H1 (cell line): ENCODE measurements at regions not wholly inside any gene's neighbourhood (a gene's known extent, or its start where the extent isn't known, plus 50 kb on each side); places are given as distances from the start of the nearest gene placed in this dataset.

ENCODE experiments used
- CTCF ChIA-PET: fragments of 300-600 bp; sonication (Branson Sonifier 250); formaldehyde crosslinking; loops from one replicate; lab custom pipeline; 2021; ENCODE audit not compliant: partially characterized antibody; lab: Charles Lee
- POLR2A ChIA-PET: fragments of 300-600 bp; sonication (Branson Sonifier 250); formaldehyde crosslinking; loops from one replicate; lab custom pipeline; 2021; ENCODE audit warnings: inconsistent platforms; ENCODE audit not compliant: partially characterized antibody; lab: Charles Lee
- DNase-seq, 2 experiments: peaks; one replicate each; pipeline versions ENCODE4 v3.0.0 to v3.0.0-alpha.2; 2010 to 2022; ENCODE audit warnings: low spot score in 2 of 2, low read depth in 1 of 2, mixed read lengths in 1 of 2
- FAIRE-seq: peaks from 2 replicates; lab custom pipeline; 2011; peaks lifted over from hg19 to GRCh38; lab: Jason Lieb, UNC
- H2AFZ ChIP-seq: 2 replicates; pipeline ENCODE4 v1.8.1; 2012; ENCODE audit warnings: low read length, inconsistent platforms
- H2AK5ac ChIP-seq: 2 replicates; pipeline ENCODE4 v1.6.1; 2013; ENCODE audit warnings: low read depth, low read length
- H2BK120ac ChIP-seq: replicated peaks from 2 replicates; pipeline ENCODE3; 2013; ENCODE audit warnings: low read depth, low read length, inconsistent platforms
- H2BK12ac ChIP-seq: 2 replicates; pipeline ENCODE4 v1.6.1; 2013; ENCODE audit warnings: low read depth, low read length
- H2BK15ac ChIP-seq: 2 replicates; pipeline ENCODE4 v1.6.1; 2013; ENCODE audit warnings: low read length
- H2BK20ac ChIP-seq: 2 replicates; pipeline ENCODE4 v1.6.1; 2013; ENCODE audit warnings: low read length
- H2BK5ac ChIP-seq: 2 replicates; pipeline ENCODE4 v1.6.1; 2013; ENCODE audit warnings: low read depth, low read length
- H3K14ac ChIP-seq: 2 replicates; pipeline ENCODE4 v1.6.1; 2013; ENCODE audit warnings: inconsistent platforms; ENCODE audit not compliant: insufficient read length
- H3K18ac ChIP-seq: 2 replicates; pipeline ENCODE4 v1.6.1; 2013; ENCODE audit warnings: low read length; ENCODE audit errors: extremely low read depth
- H3K23ac ChIP-seq: 2 replicates; pipeline ENCODE4 v1.6.1; 2013; ENCODE audit warnings: inconsistent platforms; ENCODE audit not compliant: insufficient read length
- H3K23me2 ChIP-seq: 2 replicates; pipeline ENCODE4 v1.6.1; 2013; ENCODE audit warnings: low read depth, low read length
- H3K27ac ChIP-seq: 2 replicates; pipeline ENCODE4 v1.6.1; 2011; ENCODE audit warnings: low read depth, low read length, inconsistent platforms
- H3K27me3 ChIP-seq, 4 experiments: replicated peaks in 1 of 4; 1 replicate in 1 of 4; 2 replicates in 3 of 4; pipeline versions ENCODE4 v1.6.1 to v1.8.1; 2011 to 2013; ENCODE audit warnings: low read length in 3 of 4, mild to moderate bottlenecking in 3 of 4, inconsistent platforms in 2 of 4, mixed read lengths in 2 of 4, moderate library complexity in 1 of 4; ENCODE audit not compliant: control insufficient read depth in 3 of 4, insufficient read depth in 3 of 4; ENCODE audit errors: extremely low read depth in 1 of 4
- H3K36me3 ChIP-seq, 4 experiments: 2 replicates each; pipeline versions ENCODE4 v1.6.1 to v1.8.1; 2011 to 2013; ENCODE audit warnings: mild to moderate bottlenecking in 4 of 4, low read length in 3 of 4, moderate library complexity in 2 of 4, control low read depth in 1 of 4, inconsistent platforms in 1 of 4; ENCODE audit not compliant: insufficient read depth in 4 of 4, control insufficient read depth in 2 of 4
- H3K4ac ChIP-seq: replicated peaks from 2 replicates; pipeline ENCODE3; 2013; ENCODE audit warnings: low read length, low read depth, mixed read lengths, inconsistent platforms; ENCODE audit not compliant: insufficient read length
- H3K4me1 ChIP-seq, 4 experiments: replicated peaks in 1 of 4; 1 replicate in 1 of 4; 2 replicates in 3 of 4; pipeline versions ENCODE4 v1.6.1 to v1.8.1; 2011 to 2013; ENCODE audit warnings: low read length in 3 of 4, inconsistent platforms in 2 of 4, mixed read lengths in 1 of 4; ENCODE audit not compliant: insufficient read depth in 4 of 4, control insufficient read depth in 3 of 4
- H3K4me2 ChIP-seq, 2 experiments: 2 replicates each; pipeline versions ENCODE4 v1.6.1 to v1.8.1; 2011 to 2013; ENCODE audit warnings: low read depth in 2 of 2, low read length in 2 of 2, control low read depth in 1 of 2, inconsistent platforms in 1 of 2, mild to moderate bottlenecking in 1 of 2; ENCODE audit not compliant: insufficient read depth in 1 of 2
- H3K4me3 ChIP-seq, 4 experiments: fragments of 200-600, 300-600 bp in 1 of 4; sonication (generic), shearing (Covaris generic), sonication (Bioruptor Twin) in 1 of 4; 2 replicates each; pipeline versions ENCODE4 v1.5.1 to v1.8.1; 2011 to 2016; ENCODE audit warnings: low read length in 4 of 4, low read depth in 3 of 4, control low read depth in 2 of 4, inconsistent platforms in 2 of 4, mild to moderate bottlenecking in 2 of 4, mixed read lengths in 1 of 4, moderate library complexity in 1 of 4; ENCODE audit not compliant: insufficient read depth in 2 of 4; ENCODE audit errors: extremely low read depth in 1 of 4
- H3K56ac ChIP-seq: replicated peaks from 2 replicates; pipeline ENCODE3; 2013; ENCODE audit warnings: low read depth, mild to moderate bottlenecking, mixed read lengths, low read length, inconsistent platforms; ENCODE audit not compliant: insufficient read length
- H3K79me1 ChIP-seq: 2 replicates; pipeline ENCODE4 v1.6.1; 2013; ENCODE audit warnings: low read depth, low read length, control low read depth
- H3K79me2 ChIP-seq, 2 experiments: 2 replicates each; pipeline versions ENCODE4 v1.6.1 to v1.8.1; 2012 to 2013; ENCODE audit warnings: low read length in 2 of 2, mild to moderate bottlenecking in 2 of 2, inconsistent platforms in 1 of 2; ENCODE audit not compliant: insufficient read depth in 2 of 2, control insufficient read depth in 1 of 2
- H3K9ac ChIP-seq, 4 experiments: replicated peaks in 1 of 4; 1 replicate in 1 of 4; 2 replicates in 3 of 4; pipeline versions ENCODE4 v1.6.1 to v1.8.1; 2011 to 2013; ENCODE audit warnings: low read depth in 3 of 4, low read length in 3 of 4, control low read depth in 2 of 4, mild to moderate bottlenecking in 2 of 4, moderate library complexity in 2 of 4, inconsistent platforms in 1 of 4; ENCODE audit errors: extremely low read depth in 1 of 4
- H3K9me3 ChIP-seq, 2 experiments: 2 replicates each; pipeline versions ENCODE4 v1.6.1 to v1.8.1; 2012 to 2013; ENCODE audit warnings: mild to moderate bottlenecking in 2 of 2, moderate library complexity in 2 of 2, control low read depth in 1 of 2, inconsistent platforms in 1 of 2, low read depth in 1 of 2, low read length in 1 of 2, mixed read lengths in 1 of 2; ENCODE audit not compliant: insufficient read depth in 2 of 2
- H4K20me1 ChIP-seq, 2 experiments: replicated peaks in 1 of 2; 2 replicates each; pipeline versions ENCODE3 to v1.8.1; 2011 to 2013; ENCODE audit warnings: inconsistent platforms in 2 of 2, low read length in 2 of 2, mild to moderate bottlenecking in 1 of 2; ENCODE audit not compliant: insufficient read depth in 2 of 2, control insufficient read depth in 1 of 2
- H4K5ac ChIP-seq: 2 replicates; pipeline ENCODE4 v1.6.1; 2013; ENCODE audit warnings: low read length, low read depth, mixed read lengths, inconsistent platforms; ENCODE audit not compliant: insufficient read length
- H4K8ac ChIP-seq: 2 replicates; pipeline ENCODE4 v1.8.0; 2013; ENCODE audit warnings: mild to moderate bottlenecking, moderate library complexity, low read length, inconsistent platforms; ENCODE audit not compliant: insufficient read depth; ENCODE audit errors: extremely low read depth
- H4K91ac ChIP-seq: replicated peaks from 2 replicates; pipeline ENCODE3; 2013; ENCODE audit warnings: low read length, mixed read lengths, inconsistent platforms; ENCODE audit not compliant: insufficient read length
- ASH2L ChIP-seq: fragments of 200-600, 300-600 bp; sonication (generic); IDR thresholded peaks from one replicate; pipeline ENCODE4 v1.7.1; 2017; ENCODE audit warnings: low read length
- NANOG ChIP-seq: IDR thresholded peaks from 2 replicates; pipeline ENCODE4 v1.6.1; 2011; ENCODE audit warnings: low read length, low read depth, mild to moderate bottlenecking, inconsistent platforms; ENCODE audit not compliant: insufficient read depth, poor library complexity, severe bottlenecking
- SIN3A ChIP-seq, 2 experiments: IDR thresholded peaks in 1 of 2; conservative IDR thresholded peaks in 1 of 2; 2 replicates each; pipeline ENCODE4 v1.6.1; 2011 to 2012; ENCODE audit warnings: low read length in 2 of 2, improper control_type of control experiment in 1 of 2, low read depth in 1 of 2, mild to moderate bottlenecking in 1 of 2
- SP1 ChIP-seq: IDR thresholded peaks from 2 replicates; pipeline ENCODE4 v1.6.1; 2011; ENCODE audit warnings: low read depth, low read length
- TEAD4 ChIP-seq: IDR thresholded peaks from 2 replicates; pipeline ENCODE4 v1.6.1; 2012; ENCODE audit warnings: low read depth, low read length, inconsistent platforms, mixed read lengths
- WGBS, 2 experiments: shearing (Covaris generic) in 1 of 2; methylation state at CpG; one replicate each; pipeline versions ENCODE4 v1.1.6 to v1.1.7; 2013 to 2015; ENCODE audit warnings: low lambda C conversion rate in 2 of 2, mixed read lengths in 2 of 2, inconsistent platforms in 1 of 2, low coverage in 1 of 2, missing lambda C conversion rate in 1 of 2; ENCODE audit not compliant: insufficient replicate concordance in 2 of 2, insufficient coverage in 1 of 2, insufficient read length in 1 of 2; ENCODE audit errors: extremely low coverage in 1 of 2, missing lambda C conversion rate in 1 of 2; 5-methylcytosine and 5-hydroxymethylcytosine counted together

DNA sequence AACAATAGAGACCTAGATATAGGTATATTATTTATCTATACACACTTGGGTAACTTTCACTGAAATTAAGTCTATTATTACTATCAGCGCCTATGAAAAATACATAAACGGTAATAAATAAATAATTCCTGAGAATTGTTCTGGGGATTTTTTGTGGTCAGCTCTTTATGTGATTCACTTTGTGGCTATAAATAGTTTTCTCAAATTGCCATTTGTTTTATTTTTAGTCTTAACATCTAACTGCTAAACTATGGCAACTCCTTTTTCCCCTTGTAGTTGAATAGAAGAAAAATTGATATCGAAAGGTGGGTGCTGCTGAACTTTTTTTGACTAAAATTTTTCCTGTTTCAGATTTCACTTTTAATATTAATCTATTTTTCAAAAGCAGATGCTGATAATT, 189.0 kb downstream of the VGLL3 start:
- H2BK20ac ChIP-seq, result no peak overlapping the region
- H3K9me3 ChIP-seq, result 0 out of 4 replicates have a peak, but pooled peaks cover 0 to 1% of the 10 kb centered on the region in 2 experiments
- no peak overlapping the region for H2BK12ac ChIP-seq
- no peak overlapping the region for H2BK15ac ChIP-seq
- no peak overlapping the region for H3K27ac ChIP-seq
- H3K4me2 ChIP-seq, result no peak overlapping the region
- no peak overlapping the region for H3K56ac ChIP-seq
- H3K36me3 ChIP-seq, result no peaks in the 10 kb centered on the region
- no peak overlapping the region for H2AFZ ChIP-seq
- H2BK5ac ChIP-seq, result no peak overlapping the region
- no peak overlapping the region for H3K4ac ChIP-seq
- no peak overlapping the region for H3K9ac ChIP-seq
- H3K27me3 ChIP-seq, result no peaks in the 10 kb centered on the region
- H4K8ac ChIP-seq, result no peak overlapping the region
- no peak overlapping the region for H2AK5ac ChIP-seq
- no peaks in the 10 kb centered on the region for H3K79me1 ChIP-seq
- H3K14ac ChIP-seq, result no peak overlapping the region
- no peaks in the 10 kb centered on the region for H3K23me2 ChIP-seq
- H4K5ac ChIP-seq, result no peak overlapping the region
- no peaks in the 10 kb centered on the region for H4K20me1 ChIP-seq
- 93% methylated on average over 3 of the region's 3 CpGs; no CpG with 5 or more reads in 1 of the 2 experiments for WGBS, 2 experiments
- CTCF ChIA-PET, result no interaction called here
- no peak overlapping the region for H3K4me3 ChIP-seq
- H3K79me2 ChIP-seq, result no peaks in the 10 kb centered on the region
- DNase-seq (no peak), FAIRE-seq (no peak)
- H2BK120ac ChIP-seq, result no peak overlapping the region
- no peak overlapping the region for H3K23ac ChIP-seq
- H3K4me1 ChIP-seq, result no peaks in the 10 kb centered on the region
- no peak overlapping the region for H4K91ac ChIP-seq
- POLR2A ChIA-PET, result no interaction called here
- no peak overlapping the region for H3K18ac ChIP-seq
- TF ChIP-seq SP1 (no peak), NANOG (no peak), TEAD4 (no peak), SIN3A (conservative IDR thresholded peaks at IDR 0.05 in 1 of 2, IDR thresholded peaks at IDR 0.05 in 1 of 2; ENCODE audit: low read depth in 1 of 2, low read length in 2 of 2) (no peak), ASH2L (no peak)
